PC-9 (cell line): ENCODE measurements at regions not wholly inside any gene's neighbourhood (a gene's known extent, or its start where the extent isn't known, plus 50 kb on each side); places are given as distances from the start of the nearest gene placed in this dataset.

Experiments used
- BruUV-seq: library from RNA; stranded (reverse); fragments of 400-500 nt; replicated peaks from 2 replicates; lab custom pipeline; 2021; lab: Mats Ljungman, UMichigan
- CTCF ChIA-PET: fragments of 300-600 bp; sonication (Branson Sonifier 250); formaldehyde crosslinking; loops from one replicate; lab custom pipeline; 2022; ENCODE audit warnings: antibody characterized with exemption; lab: Charles Lee
- POLR2A ChIA-PET: fragments of 300-600 bp; sonication (Branson Sonifier 250); formaldehyde crosslinking; loops from one replicate; lab custom pipeline; 2022; ENCODE audit warnings: antibody characterized with exemption; ENCODE audit not compliant: unreplicated experiment; lab: Charles Lee
- DNase-seq, 2 experiments: peaks; one replicate each; pipeline versions ENCODE4 v3.0.0 to v3.0.0-alpha.2; 2015 to 2022; ENCODE audit warnings: mixed read lengths in 1 of 2
- H2AFZ ChIP-seq: fragments of 200-600 bp; sonication (generic); 2 replicates; pipeline ENCODE4 v1.8.1; 2017; ENCODE audit warnings: antibody characterized with exemption
- H3F3A ChIP-seq: fragments of 200-600 bp; sonication (generic); 2 replicates; pipeline ENCODE4 v1.8.1; 2017; ENCODE audit warnings: antibody characterized with exemption, mild to moderate bottlenecking, low read depth; ENCODE audit not compliant: insufficient read depth
- H3K27ac ChIP-seq: fragments of 200-600 bp; sonication (generic); 2 replicates; pipeline ENCODE4 v1.6.1; 2016; ENCODE audit warnings: mixed run types
- H3K27me3 ChIP-seq: fragments of 200-600 bp; sonication (generic); 2 replicates; pipeline ENCODE4 v1.6.1; 2016; ENCODE audit warnings: low read depth, mixed run types; ENCODE audit not compliant: insufficient read depth
- H3K36me3 ChIP-seq: fragments of 200-600 bp; sonication (generic); 2 replicates; pipeline ENCODE4 v1.6.1; 2016; ENCODE audit warnings: low read depth, mixed run types
- H3K4me1 ChIP-seq: fragments of 200-600 bp; sonication (generic); replicated peaks from 2 replicates; pipeline ENCODE4 v1.6.1; 2016; ENCODE audit warnings: mixed run types; ENCODE audit not compliant: insufficient read depth
- H3K4me2 ChIP-seq: fragments of 200-600 bp; sonication (generic); 2 replicates; pipeline ENCODE4 v1.6.1; 2017; ENCODE audit warnings: mixed run types
- H3K4me3 ChIP-seq: fragments of 200-600 bp; sonication (generic); 2 replicates; pipeline ENCODE4 v1.6.1; 2016; ENCODE audit warnings: mixed run types
- H3K79me2 ChIP-seq: fragments of 200-600 bp; sonication (generic); 2 replicates; pipeline ENCODE4 v1.6.1; 2017; ENCODE audit warnings: low read depth, mixed run types
- H3K9me2 ChIP-seq: fragments of 200-600 bp; sonication (generic); 2 replicates; pipeline ENCODE4 v1.8.1; 2017; ENCODE audit warnings: mild to moderate bottlenecking; ENCODE audit not compliant: insufficient read depth
- H3K9me3 ChIP-seq: fragments of 200-600 bp; sonication (generic); 2 replicates; pipeline ENCODE4 v1.8.1; 2016; ENCODE audit warnings: low read depth; ENCODE audit not compliant: insufficient read depth
- H4K20me1 ChIP-seq: fragments of 200-600 bp; sonication (generic); 2 replicates; pipeline ENCODE4 v1.8.1; 2017; ENCODE audit not compliant: insufficient read depth
- CTCF ChIP-seq: fragments of 200-600 bp; sonication (generic); conservative IDR thresholded peaks from 2 replicates; pipeline ENCODE4 v1.6.1; 2017; ENCODE audit warnings: mixed run types, antibody characterized with exemption, mild to moderate bottlenecking, moderate library complexity
- EZH2 ChIP-seq: fragments of 200-600 bp; sonication (generic); IDR thresholded peaks from 2 replicates; pipeline ENCODE4 v1.8.0; 2017; ENCODE audit warnings: antibody characterized with exemption, low read depth
- intact Hi-C: fragments of 100-400 bp; cut with micrococcal nuclease; formaldehyde crosslinking; loops from one replicate; pipeline ENCODE4 v1.10.0; 2022; ENCODE audit not compliant: unreplicated experiment

DNA sequence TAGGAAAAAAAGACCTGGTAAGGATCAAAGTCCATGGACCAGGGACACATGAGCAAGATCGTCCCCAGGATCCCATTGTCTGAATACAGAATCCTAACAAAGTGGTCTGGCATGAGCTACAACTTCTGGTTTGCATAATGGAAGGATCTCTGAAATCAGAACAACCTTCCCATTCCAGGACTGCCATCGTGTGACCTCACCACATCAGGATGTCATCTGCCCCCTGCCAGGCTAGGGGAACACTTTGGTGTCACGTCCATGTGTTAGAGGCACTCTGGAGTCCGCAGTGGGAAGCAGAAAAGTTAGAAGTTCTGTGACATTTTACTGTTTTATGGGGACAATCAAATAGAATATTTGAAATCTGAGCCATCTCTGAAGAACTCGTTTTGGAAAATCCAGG is 160.7 kb downstream of the RGS9 start:
- POLR2A ChIA-PET = no interaction called here
- no peak overlapping the region for H3K4me3 ChIP-seq
- H4K20me1 ChIP-seq = no peaks in the 10 kb centered on the region
- no peaks in the 10 kb centered on the region for H3K4me1 ChIP-seq
- CTCF ChIA-PET = no interaction called here
- no peaks in the 10 kb centered on the region for H3K9me2 ChIP-seq
- TF ChIP-seq CTCF (no peak), EZH2 (no peak)
- BruUV-seq = no TSS peak
- no peak overlapping the region for H3K27ac ChIP-seq
- H3K79me2 ChIP-seq = no peaks in the 10 kb centered on the region
- no peak for DNase-seq
- H3K36me3 ChIP-seq = no peaks in the 10 kb centered on the region
- H3K27me3 ChIP-seq = no peaks in the 10 kb centered on the region
- no peaks in the 10 kb centered on the region for H3K9me3 ChIP-seq
- intact Hi-C loops = no loop called here
- H3F3A ChIP-seq = no peaks in the 10 kb centered on the region
- H3K4me2 ChIP-seq = no peak overlapping the region
- H2AFZ ChIP-seq = no peak overlapping the region

GRCh38 chr17:65297384-65297783 is 160.2 kb downstream of the RGS9 start:
- no peak for DNase-seq
- Histone ChIP-seq H3K4me3 (no peak overlapping the region), H3K79me2 (no peaks in the 10 kb centered on the region), H3K27me3 (no peaks in the 10 kb centered on the region), H3K36me3 (no peaks in the 10 kb centered on the region), H3K9me2 (no peaks in the 10 kb centered on the region), H3K4me2 (no peak overlapping the region), H4K20me1 (no peaks in the 10 kb centered on the region), H3K9me3 (no peaks in the 10 kb centered on the region), H2AFZ (no peak overlapping the region), H3K27ac (no peak overlapping the region), H3F3A (no peaks in the 10 kb centered on the region), H3K4me1 (no peaks in the 10 kb centered on the region)
- intact Hi-C loops = no loop called here
- ChIA-PET POLR2A (no interaction called here), CTCF (no interaction called here)
- BruUV-seq = no TSS peak
- TF ChIP-seq EZH2 (no peak), CTCF (no peak)

GRCh38 chr17:65294181-65294719 is 157.1 kb downstream of the RGS9 start:
- CTCF ChIA-PET = interaction anchor here (0.5 to 1.5 kb wide), 5 partner anchors 91 to 894 kb away, joined by 3 to 7 read pairs (median 3); no protein-coding TSS in a partner anchor
- peak; percentile 32 to 40 for DNase-seq
- no peaks in the 10 kb centered on the region for H3K4me1 ChIP-seq
- no peaks in the 10 kb centered on the region for H3K9me3 ChIP-seq
- H3K27me3 ChIP-seq = no peaks in the 10 kb centered on the region
- H3K36me3 ChIP-seq = no peaks in the 10 kb centered on the region
- intact Hi-C loops = loop anchor here (1.0 to 5.0 kb wide), 3 partner anchors 263 to 1379 kb away; no protein-coding TSS in a partner anchor
- no peaks in the 10 kb centered on the region for H3K9me2 ChIP-seq
- BruUV-seq = no TSS peak
- H3F3A ChIP-seq = no peaks in the 10 kb centered on the region
- TF ChIP-seq CTCF (peak; percentile 77), EZH2 (no peak)
- no peak overlapping the region for H3K4me3 ChIP-seq
- H3K4me2 ChIP-seq = no peak overlapping the region
- POLR2A ChIA-PET = no interaction called here
- no peak overlapping the region for H2AFZ ChIP-seq
- H3K27ac ChIP-seq = no peak overlapping the region
- H3K79me2 ChIP-seq = no peaks in the 10 kb centered on the region
- no peaks in the 10 kb centered on the region for H4K20me1 ChIP-seq
